Upper lobe of left lung (tissue), 6 donors: ENCODE measurements at regions not wholly inside any gene's neighbourhood (a gene's known extent, or its start where the extent isn't known, plus 50 kb on each side); places are given as distances from the start of the nearest gene placed in this dataset.

ENCODE experiments used
- ATAC-seq, 2 donors: fragments of 200-7000 bp; cut with Tn5 transposase; one replicate each; pipeline ENCODE4 v1.9.1; 2022; ENCODE audit warnings: mild to moderate bottlenecking in 2 of 2, moderate library complexity in 2 of 2; ENCODE audit not compliant: low FRiP score in 2 of 2
- DNase-seq, 2 donors: peaks; one replicate each; pipeline ENCODE4 v3.0.0-alpha.2; 2019 to 2020
- H3K27ac ChIP-seq, 4 donors: fragments of 200-600 bp; sonication (generic); one replicate each; pipeline ENCODE4 v1.5.1; 2016 to 2019
- H3K27me3 ChIP-seq, 4 donors: fragments of 200-600 bp; sonication (generic); one replicate each; pipeline ENCODE4 v1.5.1; 2017 to 2019
- H3K36me3 ChIP-seq, 4 donors: fragments of 200-600 bp; sonication (generic); one replicate each; pipeline ENCODE4 v1.5.1; 2016 to 2019
- H3K4me1 ChIP-seq, 4 donors: fragments of 200-600 bp; sonication (generic); one replicate each; pipeline ENCODE4 v1.5.1; 2018 to 2019
- H3K4me3 ChIP-seq, 4 donors: fragments of 200-600 bp; sonication (generic); one replicate each; pipeline ENCODE4 v1.5.1; 2017 to 2019; ENCODE audit warnings: mild to moderate bottlenecking in 2 of 4, moderate library complexity in 1 of 4
- H3K9me3 ChIP-seq, 4 donors: fragments of 200-600 bp; sonication (generic); one replicate each; pipeline ENCODE4 v1.5.1; 2018 to 2019
- EP300 ChIP-seq, 4 donors: sonication (generic); formaldehyde crosslinking; IDR thresholded peaks; one replicate each; pipeline ENCODE4 v1.5.1; 2017; ENCODE audit warnings: antibody characterized with exemption in 4 of 4, control low read depth in 2 of 4
- POLR2A ChIP-seq, 4 donors: fragments of 450-650 bp; IDR thresholded peaks; one replicate each; pipeline ENCODE4 v1.5.1; 2016 to 2017; ENCODE audit warnings: antibody characterized with exemption in 4 of 4, mild to moderate bottlenecking in 2 of 4
- POLR2AphosphoS5 ChIP-seq, 2 donors: sonication (generic); formaldehyde crosslinking; IDR thresholded peaks; one replicate each; pipeline ENCODE4 v1.5.1; 2017; ENCODE audit warnings: antibody characterized with exemption in 2 of 2
- WGBS, 2 donors: methylation state at CpG; one replicate each; pipeline ENCODE4 v1.1.5; 2017 to 2018; 5-methylcytosine and 5-hydroxymethylcytosine counted together
- TF ChIP-seq, protein P1 (sequence below), 6 experiments: fragments of 450-650 bp in 4 of 6; fragments of 200-600 bp in 2 of 6; sonication (generic) in 2 of 6; IDR thresholded peaks; one replicate each; pipeline ENCODE4 v1.5.1; 2016 to 2019; ENCODE audit warnings: antibody characterized with exemption in 6 of 6
- donor health status: DM: no; HTN: no; CAD: no; lungs with moderate emphysema.
- donor health status: DM: no; HTN: yes; CAD: no; lungs with severe emphysema.

- TF ChIP-seq POLR2AphosphoS5 (IDR thresholded peaks at IDR 0.05) = no peak
- TF ChIP-seq POLR2A (IDR thresholded peaks at IDR 0.05) = no peak
- no peak for TF ChIP-seq EP300 (IDR thresholded peaks at IDR 0.05)
- TF ChIP-seq, protein P1, sequence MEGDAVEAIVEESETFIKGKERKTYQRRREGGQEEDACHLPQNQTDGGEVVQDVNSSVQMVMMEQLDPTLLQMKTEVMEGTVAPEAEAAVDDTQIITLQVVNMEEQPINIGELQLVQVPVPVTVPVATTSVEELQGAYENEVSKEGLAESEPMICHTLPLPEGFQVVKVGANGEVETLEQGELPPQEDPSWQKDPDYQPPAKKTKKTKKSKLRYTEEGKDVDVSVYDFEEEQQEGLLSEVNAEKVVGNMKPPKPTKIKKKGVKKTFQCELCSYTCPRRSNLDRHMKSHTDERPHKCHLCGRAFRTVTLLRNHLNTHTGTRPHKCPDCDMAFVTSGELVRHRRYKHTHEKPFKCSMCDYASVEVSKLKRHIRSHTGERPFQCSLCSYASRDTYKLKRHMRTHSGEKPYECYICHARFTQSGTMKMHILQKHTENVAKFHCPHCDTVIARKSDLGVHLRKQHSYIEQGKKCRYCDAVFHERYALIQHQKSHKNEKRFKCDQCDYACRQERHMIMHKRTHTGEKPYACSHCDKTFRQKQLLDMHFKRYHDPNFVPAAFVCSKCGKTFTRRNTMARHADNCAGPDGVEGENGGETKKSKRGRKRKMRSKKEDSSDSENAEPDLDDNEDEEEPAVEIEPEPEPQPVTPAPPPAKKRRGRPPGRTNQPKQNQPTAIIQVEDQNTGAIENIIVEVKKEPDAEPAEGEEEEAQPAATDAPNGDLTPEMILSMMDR (IDR thresholded peaks at IDR 0.05) = no peak
- WGBS, 2 donors = 52 to 58% methylated on average over 3 of the region's 3 CpGs
- H3K4me1 ChIP-seq = no peaks in the 10 kb centered on the region
- DNase-seq (no peak), ATAC-seq (no peak)
- peaks cover 0 to 4% (median 0%) of the 10 kb centered on the region in 4 donors for H3K9me3 ChIP-seq
- H3K36me3 ChIP-seq = no peaks in the 10 kb centered on the region
- no peak overlapping the region for H3K27ac ChIP-seq
- H3K4me3 ChIP-seq = no peak overlapping the region
- H3K27me3 ChIP-seq = no peaks in the 10 kb centered on the region
Observed at GRCh38 chr16:63816276-63816675, 1305.6 kb downstream of the CDH11 start.

DNA sequence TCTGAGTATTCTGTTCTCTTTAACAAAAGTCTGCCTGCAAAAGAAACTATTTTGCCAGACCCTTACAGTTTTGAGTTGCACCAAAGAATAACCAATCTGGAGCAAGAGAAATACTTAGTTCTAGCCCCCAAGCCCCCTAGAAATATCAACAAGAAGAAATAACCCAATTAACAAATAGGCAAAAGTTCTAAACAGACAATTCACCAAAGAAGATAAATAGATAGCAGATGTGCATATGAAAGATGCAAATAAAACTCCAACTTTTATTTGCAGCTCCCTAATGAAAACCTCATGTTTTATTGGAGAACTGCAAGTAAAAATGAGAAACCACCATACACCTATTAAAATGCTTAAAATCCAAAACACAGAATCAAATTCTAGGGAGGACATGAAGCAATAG is 1308.0 kb downstream of the CDH11 start:
- H3K27ac ChIP-seq = no peak overlapping the region
- DNase-seq = no peak

GRCh38 chr16:63808730-63809129 is 1313.1 kb downstream of the CDH11 start:
- H3K27me3 ChIP-seq = no peaks in the 10 kb centered on the region
- no peaks in the 10 kb centered on the region for H3K36me3 ChIP-seq
- no peak overlapping the region for H3K27ac ChIP-seq
- ATAC-seq = no peak
- DNase-seq = no peak
- no peak overlapping the region for H3K4me3 ChIP-seq
- TF ChIP-seq EP300 (IDR thresholded peaks at IDR 0.05) (no peak), POLR2A (IDR thresholded peaks at IDR 0.05) (no peak), POLR2AphosphoS5 (IDR thresholded peaks at IDR 0.05) (no peak)
- TF ChIP-seq, protein P1 (IDR thresholded peaks at IDR 0.05) = no peak
- H3K9me3 ChIP-seq = no peaks in the 10 kb centered on the region
- no peaks in the 10 kb centered on the region for H3K4me1 ChIP-seq
- 50 to 75% methylated on average over 1 of the region's 1 CpG for WGBS, 2 donors

More for the DNA sequence above, 1308.0 kb downstream of the CDH11 start:
- ATAC-seq = no peak
- no peaks in the 10 kb centered on the region for H3K27me3 ChIP-seq
- no peaks in the 10 kb centered on the region for H3K36me3 ChIP-seq
- no peak overlapping the region for H3K4me3 ChIP-seq
- H3K4me1 ChIP-seq = no peaks in the 10 kb centered on the region
- H3K9me3 ChIP-seq = no peaks in the 10 kb centered on the region
- no peak for TF ChIP-seq POLR2AphosphoS5 (IDR thresholded peaks at IDR 0.05)
- no peak for TF ChIP-seq POLR2A (IDR thresholded peaks at IDR 0.05)
- TF ChIP-seq, protein P1 (IDR thresholded peaks at IDR 0.05) = no peak
- no peak for TF ChIP-seq EP300 (IDR thresholded peaks at IDR 0.05)

GRCh38 chr16:63806794-63807506 is 1314.9 kb downstream of the CDH11 start:
- DNase-seq (no peak), ATAC-seq (no peak)
- Histone ChIP-seq H3K27ac (no peak overlapping the region), H3K9me3 (no peaks in the 10 kb centered on the region), H3K4me3 (no peak overlapping the region), H3K4me1 (no peaks in the 10 kb centered on the region), H3K36me3 (no peaks in the 10 kb centered on the region), H3K27me3 (no peaks in the 10 kb centered on the region)
- TF ChIP-seq EP300 (IDR thresholded peaks at IDR 0.05) (no peak), POLR2AphosphoS5 (IDR thresholded peaks at IDR 0.05) (no peak), POLR2A (IDR thresholded peaks at IDR 0.05) (no peak)
- TF ChIP-seq, protein P1 (IDR thresholded peaks at IDR 0.05) = no peak
- WGBS, 2 donors = 79 to 86% methylated on average over 3 of the region's 3 CpGs

DNA sequence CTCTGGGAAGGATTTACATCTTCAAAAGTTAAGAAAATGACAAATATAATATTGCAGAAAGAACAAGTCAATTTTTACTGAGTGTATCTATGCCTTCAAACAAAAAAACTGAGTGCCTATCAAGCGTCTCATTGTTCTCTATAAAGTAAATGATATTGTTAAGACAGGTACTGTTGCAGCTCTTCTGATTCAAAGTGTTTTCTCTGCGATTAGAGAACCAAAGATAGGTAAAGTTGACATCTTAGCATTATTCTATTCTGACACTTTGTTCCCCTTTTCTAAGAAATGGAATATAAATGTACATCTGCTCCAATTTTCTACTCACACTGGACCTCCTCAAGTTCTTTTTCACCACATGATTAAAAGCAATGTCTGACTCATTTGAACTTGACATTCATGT is 1317.7 kb downstream of the CDH11 start:
- Histone ChIP-seq H3K4me1 (no peaks in the 10 kb centered on the region), H3K27me3 (no peaks in the 10 kb centered on the region), H3K36me3 (no peaks in the 10 kb centered on the region), H3K4me3 (no peak overlapping the region), H3K9me3 (no peaks in the 10 kb centered on the region), H3K27ac (no peak overlapping the region)
- DNase-seq = no peak
- 78 to 80% methylated on average over 2 of the region's 2 CpGs for WGBS, 2 donors
- no peak for ATAC-seq
- no peak for TF ChIP-seq POLR2A (IDR thresholded peaks at IDR 0.05)
- TF ChIP-seq POLR2AphosphoS5 (IDR thresholded peaks at IDR 0.05) = no peak
- TF ChIP-seq, protein P1 (IDR thresholded peaks at IDR 0.05) = no peak
- no peak for TF ChIP-seq EP300 (IDR thresholded peaks at IDR 0.05)
